ENCODE measurements at regions not wholly inside any gene's neighbourhood (a gene's known extent, or its start where the extent isn't known, plus 50 kb on each side); places are given as distances from the start of the nearest gene placed in this dataset.
"Not testable (repeated sequence)": the region's sequence is repeated elsewhere in the genome, so short reads cannot be mapped to it uniquely, and the experiment has no call there.

- peak; percentile 61 for DNase-seq
These were observed 290.5 kb upstream of the FOXF1 start for GRCh38 chr16:86219655-86220445.

- no peak for DNase-seq
These were observed 289.8 kb upstream of the FOXF1 start for GRCh38 chr16:86220561-86220960.

GRCh38 chr16:86221085-86221484, 289.2 kb upstream of the FOXF1 start:
- DNase-seq = peak; percentile 45

GRCh38 chr16:86222547-86222946, 287.8 kb upstream of the FOXF1 start:
- DNase-seq = peak; percentile 40

GRCh38 chr16:86222965-86223551, 287.3 kb upstream of the FOXF1 start:
- peak; percentile 89 for DNase-seq

- DNase-seq = no peak
These were observed 286.2 kb upstream of the FOXF1 start for GRCh38 chr16:86224126-86224525.

GRCh38 chr16:86224629-86225028, 285.7 kb upstream of the FOXF1 start:
- DNase-seq = no peak

- DNase-seq = no peak
These were observed 284.4 kb upstream of the FOXF1 start for GRCh38 chr16:86225905-86226371.

- DNase-seq = no peak
These were observed 283.3 kb upstream of the FOXF1 start for GRCh38 chr16:86227041-86227440.

- no peak for DNase-seq
These were observed 282.5 kb upstream of the FOXF1 start for GRCh38 chr16:86227801-86228200.

- DNase-seq = no peak
These were observed 281.6 kb upstream of the FOXF1 start for GRCh38 chr16:86228713-86229112.

- DNase-seq = no peak
These were observed 281.0 kb upstream of the FOXF1 start for GRCh38 chr16:86229283-86229682.

- no peak for DNase-seq
These were observed 280.3 kb upstream of the FOXF1 start for GRCh38 chr16:86229866-86230656.

- DNase-seq = no peak
These were observed 278.9 kb upstream of the FOXF1 start for GRCh38 chr16:86231321-86231995.

GRCh38 chr16:86231996-86232350, 278.4 kb upstream of the FOXF1 start:
- DNase-seq = no peak

- DNase-seq = no peak
These were observed 277.8 kb upstream of the FOXF1 start for GRCh38 chr16:86232496-86232895.

- not testable (repeated sequence) for DNase-seq
These were observed 276.8 kb upstream of the FOXF1 start for GRCh38 chr16:86233506-86233905.

GRCh38 chr16:86239381-86239780, 270.9 kb upstream of the FOXF1 start:
- DNase-seq = no peak

GRCh38 chr16:86240716-86241363, 269.5 kb upstream of the FOXF1 start:
- DNase-seq = no peak

GRCh38 chr16:86241681-86242080, 268.6 kb upstream of the FOXF1 start:
- no peak for DNase-seq

- no peak for DNase-seq
These were observed 267.8 kb upstream of the FOXF1 start for GRCh38 chr16:86242244-86243122.

GRCh38 chr16:86243123-86243473, 267.2 kb upstream of the FOXF1 start:
- no peak for DNase-seq

All from HCEC 1CT (cell line).